Calu3 (cell line): ENCODE measurements at regions not wholly inside any gene's neighbourhood (a gene's known extent, or its start where the extent isn't known, plus 50 kb on each side); places are given as distances from the start of the nearest gene placed in this dataset.

Experiments used
- BruUV-seq: library from RNA; stranded (reverse); fragments of 400-500 nt; replicated peaks from 2 replicates; lab custom pipeline; 2021; lab: Mats Ljungman, UMichigan
- CTCF ChIA-PET: fragments of 300-600 bp; sonication (Branson Sonifier 250); formaldehyde crosslinking; loops from one replicate; lab custom pipeline; 2022; ENCODE audit warnings: antibody characterized with exemption; lab: Charles Lee
- DNase-seq: peaks from one replicate; pipeline ENCODE4 v3.0.0; 2022
- H3K27ac Mint-ChIP-seq: one replicate; pipeline ENCODE4 v1.8.0; 2022; ENCODE audit warnings: mixed read lengths; ENCODE audit not compliant: unreplicated experiment
- H3K27me3 Mint-ChIP-seq: one replicate; pipeline ENCODE4 v1.8.0; 2022; ENCODE audit warnings: mixed read lengths; ENCODE audit not compliant: unreplicated experiment
- H3K36me3 Mint-ChIP-seq: one replicate; pipeline ENCODE4 v1.8.0; 2022; ENCODE audit warnings: mild to moderate bottlenecking, moderate library complexity, mixed read lengths; ENCODE audit not compliant: insufficient read depth, unreplicated experiment
- H3K4me1 Mint-ChIP-seq: one replicate; pipeline ENCODE4 v1.8.0; 2022; ENCODE audit warnings: mild to moderate bottlenecking, low read depth, mixed read lengths; ENCODE audit not compliant: unreplicated experiment
- H3K4me3 Mint-ChIP-seq: one replicate; pipeline ENCODE4 v1.8.0; 2022; ENCODE audit warnings: mild to moderate bottlenecking, low read depth, moderate library complexity, mixed read lengths; ENCODE audit not compliant: unreplicated experiment
- H3K9me3 Mint-ChIP-seq: one replicate; pipeline ENCODE4 v1.8.0; 2022; ENCODE audit warnings: low read depth, mixed read lengths; ENCODE audit not compliant: unreplicated experiment
- CTCF ChIP-seq: fragments of 200-600 bp; IDR thresholded peaks from one replicate; pipeline ENCODE4 v1.8.0; 2022; ENCODE audit warnings: antibody characterized with exemption; ENCODE audit not compliant: unreplicated experiment
- intact Hi-C: fragments of 100-400 bp; cut with micrococcal nuclease; formaldehyde crosslinking; loops from one replicate; pipeline ENCODE4 v1.10.0; 2022; ENCODE audit not compliant: unreplicated experiment

- H3K27ac Mint-ChIP-seq: no peak overlapping the region
- H3K27me3 Mint-ChIP-seq: no peaks in the 10 kb centered on the region
- TF ChIP-seq CTCF: no peak
- H3K9me3 Mint-ChIP-seq: peaks cover 7% of the 10 kb centered on the region
- CTCF ChIA-PET: no interaction called here
- no peak for DNase-seq
- no peak overlapping the region for H3K4me3 Mint-ChIP-seq
- intact Hi-C loops: no loop called here
- no TSS peak for BruUV-seq
- no peaks in the 10 kb centered on the region for H3K4me1 Mint-ChIP-seq
- no peaks in the 10 kb centered on the region for H3K36me3 Mint-ChIP-seq
Observed at GRCh38 chr1:14297356-14297755, 301.1 kb upstream of the KAZN start.

- CTCF ChIA-PET: no interaction called here
- DNase-seq: no peak
- Mint-ChIP-seq H3K36me3 (no peaks in the 10 kb centered on the region), H3K27me3 (no peaks in the 10 kb centered on the region), H3K4me1 (no peaks in the 10 kb centered on the region), H3K27ac (no peak overlapping the region), H3K4me3 (no peak overlapping the region), H3K9me3 (peaks cover 7% of the 10 kb centered on the region)
- no peak for TF ChIP-seq CTCF
- no TSS peak for BruUV-seq
- intact Hi-C loops: no loop called here
Observed at GRCh38 chr1:14298806-14299205, 299.7 kb upstream of the KAZN start.

- DNase-seq: no peak
- Mint-ChIP-seq H3K36me3 (no peaks in the 10 kb centered on the region), H3K9me3 (peaks cover 4% of the 10 kb centered on the region), H3K4me3 (no peak overlapping the region), H3K4me1 (no peaks in the 10 kb centered on the region), H3K27me3 (no peaks in the 10 kb centered on the region), H3K27ac (no peak overlapping the region)
- CTCF ChIA-PET: no interaction called here
- BruUV-seq: no TSS peak
- intact Hi-C loops: no loop called here
- TF ChIP-seq CTCF: no peak
Observed at GRCh38 chr1:14300991-14301703, 297.3 kb upstream of the KAZN start.

GRCh38 chr1:14301704-14302024 is 296.8 kb upstream of the KAZN start:
- Mint-ChIP-seq H3K27me3 (no peaks in the 10 kb centered on the region), H3K36me3 (no peaks in the 10 kb centered on the region), H3K27ac (no peak overlapping the region), H3K4me1 (no peaks in the 10 kb centered on the region), H3K9me3 (peaks cover 4% of the 10 kb centered on the region), H3K4me3 (no peak overlapping the region)
- no TSS peak for BruUV-seq
- intact Hi-C loops: no loop called here
- CTCF ChIA-PET: no interaction called here
- TF ChIP-seq CTCF: no peak
- no peak for DNase-seq
